ENCODE measurements at regions not wholly inside any gene's neighbourhood (a gene's known extent, or its start where the extent isn't known, plus 50 kb on each side); places are given as distances from the start of the nearest gene placed in this dataset.

- H3K4me3 ChIP-seq (ENCODE audit: low read length), result no peak overlapping the region
- no peak for TF ChIP-seq CTCF (conservative IDR thresholded peaks at IDR 0.05; ENCODE audit: low read depth, low read length)
- no peak for DNase-seq (ENCODE audit: low read depth)
These were observed 108.4 kb upstream of the DPH6 start for GRCh38 chr15:35654332-35654731.

GRCh38 chr15:35657679-35658311, 111.8 kb upstream of the DPH6 start:
- peak; percentile 60 for DNase-seq (ENCODE audit: low read depth)

GRCh38 chr15:35663956-35664355, 118.0 kb upstream of the DPH6 start:
- DNase-seq (ENCODE audit: low read depth), result no peak
- no peak overlapping the region for H3K4me3 ChIP-seq (ENCODE audit: low read length)
- no peak for TF ChIP-seq CTCF (conservative IDR thresholded peaks at IDR 0.05; ENCODE audit: low read depth, low read length)

More at GRCh38 chr15:35657679-35658311, 111.8 kb upstream of the DPH6 start:
- no peak for TF ChIP-seq CTCF (conservative IDR thresholded peaks at IDR 0.05; ENCODE audit: low read depth, low read length)
- H3K4me3 ChIP-seq (ENCODE audit: low read length), result no peak overlapping the region

GRCh38 chr15:35665896-35666536, 120.1 kb upstream of the DPH6 start:
- H3K4me3 ChIP-seq (ENCODE audit: low read length), result no peak overlapping the region
- DNase-seq (ENCODE audit: low read depth), result no peak
- no peak for TF ChIP-seq CTCF (conservative IDR thresholded peaks at IDR 0.05; ENCODE audit: low read depth, low read length)

GRCh38 chr15:35667908-35668307, 121.9 kb upstream of the DPH6 start:
- no peak for DNase-seq (ENCODE audit: low read depth)
- no peak for TF ChIP-seq CTCF (conservative IDR thresholded peaks at IDR 0.05; ENCODE audit: low read depth, low read length)
- no peak overlapping the region for H3K4me3 ChIP-seq (ENCODE audit: low read length)

- TF ChIP-seq CTCF (conservative IDR thresholded peaks at IDR 0.05; ENCODE audit: low read depth, low read length), result no peak
- no peak for DNase-seq (ENCODE audit: low read depth)
- H3K4me3 ChIP-seq (ENCODE audit: low read length), result no peak overlapping the region
These were observed 123.1 kb upstream of the DPH6 start for GRCh38 chr15:35669021-35669420.

GRCh38 chr15:35669432-35670045, 123.6 kb upstream of the DPH6 start:
- H3K4me3 ChIP-seq (ENCODE audit: low read length), result no peak overlapping the region
- TF ChIP-seq CTCF (conservative IDR thresholded peaks at IDR 0.05; ENCODE audit: low read depth, low read length), result no peak
- no peak for DNase-seq (ENCODE audit: low read depth)

Measured in retinal pigment epithelial cell (primary cell).